GM12873 (cell line): ENCODE measurements at regions not wholly inside any gene's neighbourhood (a gene's known extent, or its start where the extent isn't known, plus 50 kb on each side); places are given as distances from the start of the nearest gene placed in this dataset.

Experiments used
- TF ChIP-seq, protein P1 (sequence below): IDR thresholded peaks from 2 replicates; pipeline ENCODE4 v1.5.1; 2012; ENCODE audit warnings: low read depth, mild to moderate bottlenecking, moderate library complexity, low read length, control low read depth; ENCODE audit not compliant: insufficient read depth; ENCODE audit errors: missing control alignments

- TF ChIP-seq, protein P1, sequence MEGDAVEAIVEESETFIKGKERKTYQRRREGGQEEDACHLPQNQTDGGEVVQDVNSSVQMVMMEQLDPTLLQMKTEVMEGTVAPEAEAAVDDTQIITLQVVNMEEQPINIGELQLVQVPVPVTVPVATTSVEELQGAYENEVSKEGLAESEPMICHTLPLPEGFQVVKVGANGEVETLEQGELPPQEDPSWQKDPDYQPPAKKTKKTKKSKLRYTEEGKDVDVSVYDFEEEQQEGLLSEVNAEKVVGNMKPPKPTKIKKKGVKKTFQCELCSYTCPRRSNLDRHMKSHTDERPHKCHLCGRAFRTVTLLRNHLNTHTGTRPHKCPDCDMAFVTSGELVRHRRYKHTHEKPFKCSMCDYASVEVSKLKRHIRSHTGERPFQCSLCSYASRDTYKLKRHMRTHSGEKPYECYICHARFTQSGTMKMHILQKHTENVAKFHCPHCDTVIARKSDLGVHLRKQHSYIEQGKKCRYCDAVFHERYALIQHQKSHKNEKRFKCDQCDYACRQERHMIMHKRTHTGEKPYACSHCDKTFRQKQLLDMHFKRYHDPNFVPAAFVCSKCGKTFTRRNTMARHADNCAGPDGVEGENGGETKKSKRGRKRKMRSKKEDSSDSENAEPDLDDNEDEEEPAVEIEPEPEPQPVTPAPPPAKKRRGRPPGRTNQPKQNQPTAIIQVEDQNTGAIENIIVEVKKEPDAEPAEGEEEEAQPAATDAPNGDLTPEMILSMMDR = no peak
These were observed 66.2 kb upstream of the MTHFD1L start for GRCh38 chr6:150799276-150799805.

- TF ChIP-seq, protein P1 = no peak
These were observed 64.7 kb upstream of the MTHFD1L start for GRCh38 chr6:150800674-150801314.

GRCh38 chr6:150806790-150807189 is 58.7 kb upstream of the MTHFD1L start:
- TF ChIP-seq, protein P1 = no peak

GRCh38 chr6:150813319-150813992 is 52.0 kb upstream of the MTHFD1L start:
- TF ChIP-seq, protein P1 = no peak

DNA sequence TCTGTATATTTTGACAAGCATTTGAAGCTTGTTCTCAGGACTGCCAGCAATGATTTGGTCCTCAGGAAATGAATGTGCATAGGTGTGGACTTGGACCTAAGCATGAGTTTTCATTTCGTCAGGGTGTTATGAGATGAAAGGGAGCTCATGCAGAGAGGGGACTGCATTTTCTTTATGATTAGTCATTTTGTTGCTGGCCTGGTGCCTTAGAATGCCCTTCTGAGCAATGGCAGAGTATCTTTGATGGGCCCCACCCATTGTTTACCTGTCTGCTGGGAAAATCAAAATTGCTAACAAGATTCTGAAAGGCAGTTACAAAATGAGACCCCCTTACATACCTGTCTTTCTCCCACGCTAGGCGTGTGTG is 51.5 kb upstream of the MTHFD1L start:
- TF ChIP-seq, protein P1 = no peak
